IMR-90 (cell line): ENCODE measurements at regions not wholly inside any gene's neighbourhood (a gene's known extent, or its start where the extent isn't known, plus 50 kb on each side); places are given as distances from the start of the nearest gene placed in this dataset.

Source experiments
- ATAC-seq: fragments of 200-7000 bp; cut with Tn5 transposase; 2 replicates; pipeline ENCODE4 v1.9.1; 2020; ENCODE audit warnings: low read depth, mild to moderate bottlenecking, moderate library complexity
- BruUV-seq: library from RNA; stranded (reverse); fragments of 400-500 nt; replicated peaks from 2 replicates; lab custom pipeline; 2021; lab: Mats Ljungman, UMichigan
- CTCF ChIA-PET: fragments of 300-600 bp; formaldehyde crosslinking; extraction: SDS; loops from one replicate; lab custom pipeline; 2021; ENCODE audit warnings: antibody characterized with exemption; lab: Yijun Ruan, JAX
- POLR2A ChIA-PET: fragments of 300-600 bp; sonication (Branson Sonifier 250); formaldehyde crosslinking; loops from one replicate; lab custom pipeline; 2022; ENCODE audit warnings: antibody characterized with exemption; ENCODE audit not compliant: unreplicated experiment; lab: Charles Lee
- DNase-seq: peaks from one replicate; pipeline ENCODE4 v3.0.0; 2013
- H2AFZ ChIP-seq: replicated peaks from 2 replicates; pipeline ENCODE3; 2013; ENCODE audit warnings: low read length, mild to moderate bottlenecking; ENCODE audit not compliant: poor library complexity
- H2AK5ac ChIP-seq: 2 replicates; pipeline ENCODE4 v1.6.1; 2013; ENCODE audit warnings: low read depth, low read length, inconsistent platforms
- H2AK9ac ChIP-seq: replicated peaks from 2 replicates; pipeline ENCODE3; 2013; ENCODE audit warnings: mild to moderate bottlenecking, low read depth, low read length, moderate library complexity; ENCODE audit not compliant: poor library complexity
- H2BK120ac ChIP-seq: 2 replicates; pipeline ENCODE4 v1.6.1; 2013; ENCODE audit warnings: low read depth, low read length, inconsistent platforms
- H2BK15ac ChIP-seq: 3 replicates; pipeline ENCODE4 v1.6.1; 2013; ENCODE audit warnings: low read depth, low read length, inconsistent platforms
- H2BK20ac ChIP-seq: 2 replicates; pipeline ENCODE4 v1.6.1; 2013; ENCODE audit warnings: low read depth, mild to moderate bottlenecking, inconsistent platforms, low read length, moderate library complexity
- H2BK5ac ChIP-seq: 2 replicates; pipeline ENCODE4 v1.6.1; 2013; ENCODE audit warnings: mild to moderate bottlenecking, low read depth, low read length, inconsistent platforms; ENCODE audit not compliant: poor library complexity, severe bottlenecking
- H3K14ac ChIP-seq: replicated peaks from 2 replicates; pipeline ENCODE4 v1.6.1; 2013; ENCODE audit warnings: low read depth, low read length, inconsistent platforms
- H3K18ac ChIP-seq: 2 replicates; pipeline ENCODE4 v1.6.1; 2013; ENCODE audit warnings: low read depth, low read length, control low read depth
- H3K23ac ChIP-seq: 2 replicates; pipeline ENCODE4 v1.6.1; 2013; ENCODE audit warnings: low read depth, low read length, inconsistent platforms
- H3K27ac ChIP-seq: 2 replicates; pipeline ENCODE4 v1.5.1; 2013; ENCODE audit warnings: mild to moderate bottlenecking, control low read depth, low read length; ENCODE audit not compliant: insufficient read depth
- H3K27me3 ChIP-seq: 2 replicates; pipeline ENCODE4 v1.6.1; 2013; ENCODE audit warnings: low read length; ENCODE audit not compliant: control insufficient read depth, insufficient read depth
- H3K36me3 ChIP-seq: 2 replicates; pipeline ENCODE4 v1.6.1; 2013; ENCODE audit warnings: low read length, mixed read lengths; ENCODE audit not compliant: control insufficient read depth, insufficient read depth
- H3K4ac ChIP-seq: 2 replicates; pipeline ENCODE4 v1.6.1; 2013; ENCODE audit warnings: low read depth, low read length, inconsistent platforms
- H3K4me1 ChIP-seq: 2 replicates; pipeline ENCODE4 v1.6.1; 2013; ENCODE audit warnings: low read length, mixed read lengths; ENCODE audit not compliant: control insufficient read depth, insufficient read depth
- H3K4me2 ChIP-seq: 2 replicates; pipeline ENCODE4 v1.6.1; 2013; ENCODE audit warnings: low read depth, mild to moderate bottlenecking, control low read depth, low read length, moderate library complexity
- H3K4me3 ChIP-seq: 2 replicates; pipeline ENCODE4 v1.5.1; 2013; ENCODE audit warnings: low read depth, mild to moderate bottlenecking, control low read depth, low read length, moderate library complexity; ENCODE audit not compliant: insufficient read depth
- H3K56ac ChIP-seq: 2 replicates; pipeline ENCODE4 v1.6.1; 2013; ENCODE audit warnings: low read length, inconsistent platforms; ENCODE audit not compliant: insufficient read depth; ENCODE audit errors: extremely low read depth
- H3K79me1 ChIP-seq, 2 experiments: 2 replicates each; pipeline ENCODE4 v1.6.1; 2013; ENCODE audit warnings: low read length in 2 of 2, inconsistent platforms in 1 of 2, low read depth in 1 of 2
- H3K9ac ChIP-seq: 2 replicates; pipeline ENCODE4 v1.6.1; 2013; ENCODE audit warnings: low read depth, low read length, control low read depth
- H3K9me1 ChIP-seq: 2 replicates; pipeline ENCODE4 v1.6.1; 2013; ENCODE audit warnings: low read length, inconsistent platforms; ENCODE audit not compliant: insufficient read depth
- H3K9me3 ChIP-seq: 2 replicates; pipeline ENCODE4 v1.6.1; 2013; ENCODE audit warnings: low read length; ENCODE audit not compliant: control insufficient read depth, insufficient read depth
- H4K20me1 ChIP-seq: 2 replicates; pipeline ENCODE4 v1.6.1; 2013; ENCODE audit warnings: low read length, inconsistent platforms; ENCODE audit not compliant: insufficient read depth
- H4K5ac ChIP-seq: 2 replicates; pipeline ENCODE4 v1.6.1; 2013; ENCODE audit warnings: mild to moderate bottlenecking, low read depth, low read length, control low read depth
- H4K8ac ChIP-seq, 2 experiments: 2 replicates each; pipeline ENCODE4 v1.6.1; 2013; ENCODE audit warnings: low read depth in 2 of 2, low read length in 2 of 2, control low read depth in 1 of 2, inconsistent platforms in 1 of 2
- H4K91ac ChIP-seq: 2 replicates; pipeline ENCODE4 v1.6.1; 2013; ENCODE audit warnings: low read depth, low read length, inconsistent platforms; ENCODE audit not compliant: insufficient read depth
- CHD1 ChIP-seq: IDR thresholded peaks from 2 replicates; pipeline ENCODE4 v1.6.1; 2012; ENCODE audit warnings: low read depth, low read length, improper control_type of control experiment
- FOS ChIP-seq: fragments of 150-350 bp; IDR thresholded peaks from 2 replicates; pipeline ENCODE4 v1.6.1; 2016; ENCODE audit warnings: low read depth, low read length
- RCOR1 ChIP-seq: IDR thresholded peaks from 2 replicates; pipeline ENCODE4 v1.6.1; 2012; ENCODE audit warnings: mild to moderate bottlenecking, low read length, improper control_type of control experiment; ENCODE audit not compliant: insufficient replicate concordance
- USF2 ChIP-seq: fragments of 150-350 bp; IDR thresholded peaks from 2 replicates; pipeline ENCODE4 v1.6.1; 2017; ENCODE audit warnings: mild to moderate bottlenecking, antibody characterized with exemption, low read length, low read depth
- WGBS, 2 experiments: methylation state at CpG; one replicate each; pipeline versions ENCODE4 v1.1.5 to v1.1.7; 2013; ENCODE audit warnings: missing lambda C conversion rate in 2 of 2; ENCODE audit not compliant: insufficient read length in 1 of 2; ENCODE audit errors: extremely low coverage in 2 of 2; 5-methylcytosine and 5-hydroxymethylcytosine counted together
- dilution Hi-C: fragments of 300-500 bp; cut with HindIII; formaldehyde crosslinking; loops from one replicate; pipeline ENCODE4 v1.14.3; 2018; ENCODE audit warnings: low sequenced_read_pairs; ENCODE audit not compliant: unreplicated experiment
- in situ Hi-C: fragments of 300-500 bp; cut with MboI; formaldehyde crosslinking; loops from 3 replicates; pipeline ENCODE4 v1.14.3; 2019; ENCODE audit warnings: low sequenced_read_pairs, inconsistent platforms, mixed read lengths
- intact Hi-C: fragments of 100-400 bp; cut with micrococcal nuclease; formaldehyde crosslinking; loops from 2 replicates; pipeline ENCODE4 v1.10.0; 2022

GRCh38 chr1:5477716-5478115, 514.5 kb downstream of the NPHP4 start:
- in situ Hi-C loops = no loop called here
- no peak for DNase-seq

More at GRCh38 chr1:5477716-5478115, 514.5 kb downstream of the NPHP4 start:
- Histone ChIP-seq H3K27me3 (no peaks in the 10 kb centered on the region), H2AK9ac (no peak overlapping the region), H3K27ac (no peak overlapping the region), H4K5ac (no peak overlapping the region), H3K79me1 (no peaks in the 10 kb centered on the region), H2BK5ac (no peak overlapping the region), H3K14ac (no peak overlapping the region), H3K9ac (no peak overlapping the region), H3K4me1 (no peaks in the 10 kb centered on the region), H2AK5ac (no peak overlapping the region), H2AFZ (no peak overlapping the region), H4K8ac (no peak overlapping the region), H3K9me1 (no peaks in the 10 kb centered on the region), H4K20me1 (no peaks in the 10 kb centered on the region), H2BK15ac (no peak overlapping the region), H2BK20ac (no peak overlapping the region), H3K9me3 (peaks cover 64% of the 10 kb centered on the region), H3K36me3 (no peaks in the 10 kb centered on the region), H3K56ac (no peak overlapping the region), H3K4me2 (no peak overlapping the region), H3K4ac (no peak overlapping the region), H4K91ac (no peak overlapping the region), H3K4me3 (no peak overlapping the region), H2BK120ac (no peak overlapping the region), H3K18ac (no peak overlapping the region), H3K23ac (no peak overlapping the region)
- dilution Hi-C loops (no loop called here), intact Hi-C loops (no loop called here)
- 72% methylated on average over 4 of the region's 11 CpGs; no CpG with 5 or more reads in 1 of the 2 experiments for WGBS, 2 experiments
- POLR2A ChIA-PET = no interaction called here
- no peak for TF ChIP-seq CHD1
- no peak for TF ChIP-seq FOS
- TF ChIP-seq RCOR1 = no peak
- TF ChIP-seq USF2 = no peak
- no TSS peak for BruUV-seq
- CTCF ChIA-PET = no interaction called here
- no peak for ATAC-seq
